Hepatocyte (in vitro differentiated cells): ENCODE measurements at regions not wholly inside any gene's neighbourhood (a gene's known extent, or its start where the extent isn't known, plus 50 kb on each side); places are given as distances from the start of the nearest gene placed in this dataset.

Source experiments
- DNase-seq: peaks from one replicate; pipeline ENCODE4 v3.0.0-alpha.2; 2016; ENCODE audit warnings: low spot score
- H2AFZ ChIP-seq: fragments of 200-600 bp; sonication (generic); 2 replicates; pipeline ENCODE4 v1.6.0; 2016; ENCODE audit warnings: antibody characterized with exemption, mild to moderate bottlenecking
- H3K27ac ChIP-seq: fragments of 200-600 bp; sonication (generic); 2 replicates; pipeline ENCODE4 v1.5.1; 2016; ENCODE audit warnings: mild to moderate bottlenecking
- H3K27me3 ChIP-seq: fragments of 200-600 bp; sonication (generic); 2 replicates; pipeline ENCODE4 v1.6.1; 2016
- H3K36me3 ChIP-seq: fragments of 200-600 bp; sonication (generic); replicated peaks from 2 replicates; pipeline ENCODE4 v1.5.1; 2016; ENCODE audit warnings: low read depth; ENCODE audit not compliant: insufficient read depth
- H3K4me1 ChIP-seq: fragments of 200-600 bp; sonication (generic); 2 replicates; pipeline ENCODE4 v1.5.1; 2016; ENCODE audit warnings: mild to moderate bottlenecking, moderate library complexity; ENCODE audit not compliant: insufficient read depth
- H3K4me2 ChIP-seq: fragments of 200-600 bp; sonication (generic); 2 replicates; pipeline ENCODE4 v1.6.0; 2016
- H3K4me3 ChIP-seq: fragments of 200-600 bp; sonication (generic); 2 replicates; pipeline ENCODE4 v1.5.1; 2016; ENCODE audit warnings: mild to moderate bottlenecking
- H3K79me2 ChIP-seq: fragments of 200-600 bp; sonication (generic); 2 replicates; pipeline ENCODE4 v1.6.0; 2017; ENCODE audit warnings: mild to moderate bottlenecking
- H3K9me2 ChIP-seq: fragments of 200-600 bp; sonication (generic); replicated peaks from 2 replicates; pipeline ENCODE4 v1.6.0; 2017; ENCODE audit warnings: mild to moderate bottlenecking; ENCODE audit not compliant: insufficient read depth
- H3K9me3 ChIP-seq: fragments of 200-600 bp; sonication (generic); 2 replicates; pipeline ENCODE4 v1.5.1; 2016; ENCODE audit warnings: low read depth, mild to moderate bottlenecking
- H4K20me1 ChIP-seq: fragments of 200-600 bp; sonication (generic); 2 replicates; pipeline ENCODE4 v1.6.0; 2016; ENCODE audit warnings: mild to moderate bottlenecking; ENCODE audit not compliant: insufficient read depth, poor library complexity, severe bottlenecking
- EZH2 ChIP-seq: fragments of 200-600 bp; sonication (generic); IDR thresholded peaks from 2 replicates; pipeline ENCODE4 v1.6.1; 2016; ENCODE audit warnings: antibody characterized with exemption, mild to moderate bottlenecking, borderline replicate concordance
- EZH2phosphoT487 ChIP-seq: fragments of 200-600 bp; sonication (generic); IDR thresholded peaks from one replicate; pipeline ENCODE4 v1.6.1; 2018; ENCODE audit warnings: antibody characterized with exemption, mild to moderate bottlenecking, low read depth, moderate library complexity; ENCODE audit not compliant: unreplicated experiment, severe bottlenecking
- WGBS: methylation state at CpG from one replicate; pipeline ENCODE4 v1.1.6; 2016; ENCODE audit warnings: low lambda C conversion rate; ENCODE audit errors: missing lambda C conversion rate; 5-methylcytosine and 5-hydroxymethylcytosine counted together
- TF ChIP-seq, protein P1 (sequence below): fragments of 200-600 bp; sonication (generic); IDR thresholded peaks from 2 replicates; pipeline ENCODE4 v1.5.1; 2016; ENCODE audit warnings: antibody characterized with exemption, mild to moderate bottlenecking; ENCODE audit not compliant: poor library complexity

GRCh38 chr7:119936836-119937235 is 336.1 kb upstream of the KCND2 start:
- Histone ChIP-seq H3K4me3 (no peak overlapping the region), H2AFZ (no peak overlapping the region), H3K27me3 (no peaks in the 10 kb centered on the region), H3K27ac (no peak overlapping the region), H3K9me2 (no peaks in the 10 kb centered on the region), H3K4me1 (no peaks in the 10 kb centered on the region), H3K9me3 (no peaks in the 10 kb centered on the region), H3K79me2 (no peaks in the 10 kb centered on the region), H4K20me1 (no peaks in the 10 kb centered on the region), H3K4me2 (no peak overlapping the region), H3K36me3 (no peaks in the 10 kb centered on the region)
- WGBS = 84% methylated on average over 2 of the region's 2 CpGs
- no peak for DNase-seq
- TF ChIP-seq, protein P1, sequence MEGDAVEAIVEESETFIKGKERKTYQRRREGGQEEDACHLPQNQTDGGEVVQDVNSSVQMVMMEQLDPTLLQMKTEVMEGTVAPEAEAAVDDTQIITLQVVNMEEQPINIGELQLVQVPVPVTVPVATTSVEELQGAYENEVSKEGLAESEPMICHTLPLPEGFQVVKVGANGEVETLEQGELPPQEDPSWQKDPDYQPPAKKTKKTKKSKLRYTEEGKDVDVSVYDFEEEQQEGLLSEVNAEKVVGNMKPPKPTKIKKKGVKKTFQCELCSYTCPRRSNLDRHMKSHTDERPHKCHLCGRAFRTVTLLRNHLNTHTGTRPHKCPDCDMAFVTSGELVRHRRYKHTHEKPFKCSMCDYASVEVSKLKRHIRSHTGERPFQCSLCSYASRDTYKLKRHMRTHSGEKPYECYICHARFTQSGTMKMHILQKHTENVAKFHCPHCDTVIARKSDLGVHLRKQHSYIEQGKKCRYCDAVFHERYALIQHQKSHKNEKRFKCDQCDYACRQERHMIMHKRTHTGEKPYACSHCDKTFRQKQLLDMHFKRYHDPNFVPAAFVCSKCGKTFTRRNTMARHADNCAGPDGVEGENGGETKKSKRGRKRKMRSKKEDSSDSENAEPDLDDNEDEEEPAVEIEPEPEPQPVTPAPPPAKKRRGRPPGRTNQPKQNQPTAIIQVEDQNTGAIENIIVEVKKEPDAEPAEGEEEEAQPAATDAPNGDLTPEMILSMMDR = no peak
- TF ChIP-seq EZH2phosphoT487 (no peak), EZH2 (no peak)

DNA sequence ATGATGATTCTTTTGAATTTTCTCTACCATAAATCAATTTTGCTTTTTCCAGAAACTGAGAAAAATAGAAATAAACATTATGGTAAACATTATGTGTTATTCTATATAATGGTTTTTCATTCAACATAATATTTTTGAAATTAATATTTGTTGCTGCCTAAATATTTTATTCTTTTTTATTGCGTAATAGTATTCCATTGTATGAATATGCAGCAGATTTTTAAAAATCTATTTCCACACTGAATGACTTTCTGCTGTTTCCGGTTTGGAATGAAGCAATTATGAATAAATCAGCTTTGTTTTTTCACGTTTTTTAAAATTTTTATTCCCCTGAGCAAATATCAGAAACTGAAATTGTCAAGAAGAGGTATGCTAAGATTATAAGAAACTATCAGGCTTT is 335.2 kb upstream of the KCND2 start:
- H3K27ac ChIP-seq = no peak overlapping the region
- no peak overlapping the region for H2AFZ ChIP-seq
- H3K9me3 ChIP-seq = no peaks in the 10 kb centered on the region
- TF ChIP-seq EZH2 (no peak), EZH2phosphoT487 (no peak)
- TF ChIP-seq, protein P1 = no peak
- WGBS = 94% methylated on average over 3 of the region's 3 CpGs
- H3K4me2 ChIP-seq = no peak overlapping the region
- no peaks in the 10 kb centered on the region for H4K20me1 ChIP-seq
- no peaks in the 10 kb centered on the region for H3K4me1 ChIP-seq
- no peaks in the 10 kb centered on the region for H3K79me2 ChIP-seq
- H3K4me3 ChIP-seq = no peak overlapping the region
- no peak for DNase-seq
- no peaks in the 10 kb centered on the region for H3K9me2 ChIP-seq
- H3K27me3 ChIP-seq = no peaks in the 10 kb centered on the region
- H3K36me3 ChIP-seq = no peaks in the 10 kb centered on the region

GRCh38 chr7:119943942-119944600 is 328.9 kb upstream of the KCND2 start:
- Histone ChIP-seq H3K4me3 (no peak overlapping the region), H3K27me3 (no peaks in the 10 kb centered on the region), H3K4me2 (no peak overlapping the region), H3K4me1 (no peaks in the 10 kb centered on the region), H3K36me3 (no peaks in the 10 kb centered on the region), H3K9me3 (no peaks in the 10 kb centered on the region), H4K20me1 (no peaks in the 10 kb centered on the region), H3K79me2 (no peaks in the 10 kb centered on the region), H2AFZ (no peak overlapping the region), H3K9me2 (no peaks in the 10 kb centered on the region), H3K27ac (no peak overlapping the region)
- no peak for DNase-seq
- TF ChIP-seq EZH2 (no peak), EZH2phosphoT487 (no peak)
- TF ChIP-seq, protein P1 = no peak
- 86% methylated on average over 5 of the region's 5 CpGs for WGBS
